ENCODE measurements at regions not wholly inside any gene's neighbourhood (a gene's known extent, or its start where the extent isn't known, plus 50 kb on each side); places are given as distances from the start of the nearest gene placed in this dataset.
"Not testable (repeated sequence)": the region's sequence is repeated elsewhere in the genome, so short reads cannot be mapped to it uniquely, and the experiment has no call there.

- DNase-seq: not testable (repeated sequence)
These were observed 105.0 kb upstream of the IKBKE start for GRCh38 chr1:206365271-206365670.

GRCh38 chr1:206366131-206366530, 104.1 kb upstream of the IKBKE start:
- DNase-seq: not testable (repeated sequence)

GRCh38 chr1:206366772-206367171, 103.5 kb upstream of the IKBKE start:
- DNase-seq: not testable (repeated sequence)

DNA sequence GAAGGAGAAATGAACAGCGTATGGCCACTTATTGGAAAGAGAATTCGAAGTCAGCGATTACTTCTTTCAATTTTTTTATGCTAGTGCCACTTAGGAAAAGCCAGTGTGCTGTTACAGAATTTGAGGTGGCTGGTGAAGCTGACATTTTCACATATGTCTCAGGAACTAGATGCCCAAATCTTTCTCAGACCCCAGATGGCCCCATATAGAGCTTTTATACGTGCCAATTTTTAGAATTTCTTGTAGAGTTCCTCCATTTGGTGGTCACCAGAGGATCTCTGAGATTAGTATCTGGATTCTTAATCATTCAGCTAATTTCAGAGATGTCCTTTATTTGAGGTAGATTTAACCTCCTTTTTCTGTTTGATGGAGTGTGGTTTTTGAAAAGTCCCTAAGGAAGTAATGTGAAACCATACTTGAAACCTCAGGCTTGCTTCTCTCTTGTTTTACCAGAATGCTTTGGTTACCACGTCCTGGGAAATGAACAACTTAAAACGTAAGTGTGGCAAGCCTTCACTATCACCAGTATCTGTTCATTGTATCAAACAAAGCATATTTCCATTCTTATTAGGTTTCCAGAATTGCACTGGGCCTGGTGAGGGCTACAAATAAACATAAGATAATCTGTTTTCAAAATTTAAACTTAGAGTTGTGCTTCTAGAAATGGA, 102.2 kb upstream of the IKBKE start:
- not testable (repeated sequence) for DNase-seq

DNA sequence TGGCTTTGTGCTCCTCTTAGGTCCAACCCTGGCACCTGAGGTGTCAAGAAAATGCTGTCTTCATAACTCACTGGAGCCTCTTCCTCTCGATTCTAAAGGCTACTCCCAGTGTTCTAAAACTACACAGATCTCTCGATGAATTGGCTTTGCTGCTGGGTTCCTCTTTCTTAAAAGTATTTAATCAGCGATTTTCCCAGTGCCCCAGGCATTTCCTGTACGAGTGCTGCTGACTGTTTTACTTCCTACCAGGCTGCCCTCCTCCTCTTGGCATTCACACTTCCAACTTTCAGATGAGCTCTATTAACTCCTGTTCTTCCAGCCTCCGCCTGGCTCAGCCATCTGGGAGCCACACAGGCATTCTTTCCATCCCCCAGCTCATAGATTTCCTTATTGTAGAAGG, 95.6 kb upstream of the IKBKE start:
- not testable (repeated sequence) for DNase-seq

DNA sequence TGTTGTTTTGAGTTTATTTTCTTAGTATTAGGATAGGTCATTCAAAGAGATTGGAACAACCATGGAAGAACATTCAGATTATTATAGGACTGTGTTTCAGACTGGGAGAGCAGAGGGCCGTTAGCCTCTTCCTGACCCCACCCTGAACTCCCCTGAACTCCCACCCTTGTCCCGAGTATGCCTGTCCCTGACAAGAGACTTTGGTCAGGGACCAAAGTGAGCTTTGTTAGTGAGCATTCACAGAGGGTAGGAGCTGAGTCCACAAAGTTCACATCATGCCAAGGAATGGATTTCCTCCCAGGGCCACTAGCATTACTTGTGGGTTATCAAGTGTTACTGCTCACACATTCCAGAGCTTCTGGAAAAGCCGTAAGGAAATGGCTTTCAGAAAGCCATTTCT, 94.7 kb upstream of the IKBKE start:
- not testable (repeated sequence) for DNase-seq

DNA sequence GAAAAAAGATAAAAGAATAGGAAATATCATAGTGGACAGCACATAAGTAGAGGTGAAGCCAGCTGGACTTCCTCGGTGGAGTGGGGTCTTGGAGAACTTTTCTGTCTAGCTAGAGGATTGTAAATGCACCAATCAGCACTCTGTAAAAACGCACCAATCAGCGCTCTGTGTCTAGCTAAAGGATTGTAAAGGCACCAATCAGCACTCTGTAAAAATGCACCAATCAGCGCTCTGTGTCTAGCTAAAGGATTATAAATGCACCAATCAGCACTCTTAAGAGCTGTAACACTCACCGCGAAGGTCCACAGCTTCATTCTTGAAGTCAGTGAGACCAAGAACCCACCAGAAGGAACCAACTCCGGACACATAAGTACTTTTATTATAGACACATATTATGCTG, 91.8 kb upstream of the IKBKE start:
- DNase-seq: not testable (repeated sequence)

GRCh38 chr1:206379245-206379644, 91.0 kb upstream of the IKBKE start:
- not testable (repeated sequence) for DNase-seq

DNA sequence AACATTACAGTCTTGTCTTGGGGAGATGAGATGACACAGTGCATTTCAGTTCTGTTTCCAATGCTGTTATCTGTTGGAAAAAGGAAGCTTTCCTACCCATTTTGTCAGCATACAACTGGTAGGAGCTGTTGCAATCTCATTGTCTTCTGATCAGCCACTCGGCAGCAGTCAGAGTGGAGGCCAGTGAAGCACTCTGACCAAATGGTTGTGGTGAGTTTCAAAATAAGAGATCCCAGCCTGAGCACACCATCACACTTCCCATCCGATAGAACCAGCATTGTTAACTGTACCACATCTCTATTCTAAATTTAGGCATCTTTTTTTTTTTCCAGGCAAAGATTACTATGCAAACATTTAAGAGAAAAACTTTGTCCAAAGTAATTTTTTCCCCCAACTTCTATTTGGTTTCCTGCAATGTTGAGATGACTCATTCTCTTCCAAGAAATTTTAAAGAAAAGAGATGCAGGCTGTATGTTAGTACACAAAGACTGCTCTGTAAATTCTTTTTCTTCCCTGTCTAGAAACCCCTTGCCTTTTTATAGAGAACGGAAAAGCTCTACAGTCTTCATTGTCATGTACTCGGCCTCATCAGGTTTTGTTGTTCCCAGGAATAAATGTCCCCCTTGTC, 90.0 kb upstream of the IKBKE start:
- DNase-seq: not testable (repeated sequence)

DNA sequence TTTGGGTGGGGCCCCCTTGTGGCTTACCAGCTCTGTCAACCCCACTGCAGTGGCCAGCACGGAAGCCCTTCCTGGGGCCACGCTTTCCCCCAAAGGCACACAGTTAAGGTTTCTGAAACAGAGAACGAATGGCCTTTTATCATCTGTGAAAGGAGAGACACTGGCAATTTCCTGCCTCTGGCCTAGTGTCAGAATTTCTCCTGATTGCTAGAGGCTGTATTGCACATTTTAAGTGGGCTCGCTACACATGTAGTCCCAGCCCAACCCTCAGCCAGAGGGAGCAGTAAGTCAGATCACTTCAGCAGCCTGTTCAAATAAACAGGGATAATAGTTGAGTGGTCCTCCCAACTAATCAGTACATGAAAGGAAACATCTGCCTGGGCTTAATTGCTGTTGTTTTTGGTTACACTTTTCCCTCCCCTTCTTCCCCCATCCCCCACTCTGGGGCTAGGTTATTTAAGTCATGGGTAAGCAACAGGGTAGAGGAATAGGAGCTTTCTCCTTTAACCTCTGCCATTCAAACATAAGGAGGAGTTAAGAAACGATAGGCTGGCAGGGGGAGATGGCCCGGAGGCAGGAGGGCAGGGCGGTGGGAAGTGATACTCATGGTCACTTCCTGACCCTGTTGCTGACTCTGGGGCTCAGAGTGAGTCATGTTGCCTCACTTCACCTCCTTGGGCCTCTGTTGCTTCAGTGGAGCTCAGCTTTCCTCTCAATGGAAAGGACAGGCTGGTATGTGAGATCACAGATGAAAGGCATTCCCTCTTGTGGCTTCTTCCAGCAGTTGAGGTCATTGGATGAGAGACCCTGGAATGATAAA, 89.3 kb upstream of the IKBKE start:
- not testable (repeated sequence) for DNase-seq

DNA sequence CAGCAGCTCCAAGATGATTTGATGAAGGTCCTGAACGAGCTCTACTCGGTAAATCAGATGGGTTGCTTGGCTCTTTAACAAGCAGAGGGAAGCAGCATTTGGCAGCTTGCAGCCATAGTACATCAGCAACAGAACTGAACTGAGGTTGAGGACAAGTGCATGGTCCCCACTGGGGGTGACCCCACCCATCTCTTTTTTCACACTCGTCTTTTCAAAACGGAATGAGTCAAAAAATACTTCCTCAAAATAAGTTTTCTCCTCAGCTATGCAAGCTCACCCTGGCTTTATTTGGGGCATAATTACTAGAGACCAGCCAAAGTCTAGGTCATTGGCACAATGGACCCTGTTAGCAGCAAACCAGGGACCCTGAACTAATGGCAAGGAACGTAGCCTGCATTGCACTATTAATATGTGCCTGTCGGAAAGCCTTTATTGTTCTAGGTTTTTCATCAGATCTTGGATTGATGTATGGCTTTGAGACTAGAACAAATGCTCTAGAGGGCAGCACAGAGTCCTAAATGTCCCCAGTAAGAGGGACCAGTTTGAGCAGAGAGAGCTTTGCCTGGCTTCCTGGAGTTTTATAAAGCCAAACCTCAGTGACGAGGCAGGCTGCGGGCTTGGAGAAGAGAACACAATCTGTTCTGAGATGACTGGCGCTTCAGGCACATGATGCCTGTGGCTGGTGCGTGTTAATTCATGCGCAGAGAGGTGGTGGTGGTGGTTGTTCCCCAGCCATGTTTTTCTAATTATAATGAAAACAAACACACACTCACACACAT, 86.1 kb upstream of the IKBKE start:
- DNase-seq: not testable (repeated sequence)

DNA sequence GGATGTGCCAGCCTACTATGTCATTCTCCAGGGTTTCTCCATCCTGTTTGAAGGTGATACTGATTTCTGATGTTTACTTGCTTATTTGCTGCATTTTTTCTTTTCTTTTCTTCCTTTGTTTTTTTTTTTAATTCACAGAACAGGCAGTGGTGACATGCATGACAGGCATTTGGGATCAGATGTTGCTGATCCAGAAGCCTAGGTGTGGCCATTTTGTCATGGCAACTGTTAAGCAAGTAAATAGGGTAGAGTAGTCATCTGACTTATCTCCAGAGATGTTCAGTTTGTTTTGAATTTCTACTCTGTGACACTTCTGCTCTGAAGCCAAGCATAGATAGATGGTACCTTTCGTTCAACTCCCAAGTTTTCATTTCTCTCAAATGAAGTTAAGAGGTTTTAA, 85.4 kb upstream of the IKBKE start:
- not testable (repeated sequence) for DNase-seq

DNA sequence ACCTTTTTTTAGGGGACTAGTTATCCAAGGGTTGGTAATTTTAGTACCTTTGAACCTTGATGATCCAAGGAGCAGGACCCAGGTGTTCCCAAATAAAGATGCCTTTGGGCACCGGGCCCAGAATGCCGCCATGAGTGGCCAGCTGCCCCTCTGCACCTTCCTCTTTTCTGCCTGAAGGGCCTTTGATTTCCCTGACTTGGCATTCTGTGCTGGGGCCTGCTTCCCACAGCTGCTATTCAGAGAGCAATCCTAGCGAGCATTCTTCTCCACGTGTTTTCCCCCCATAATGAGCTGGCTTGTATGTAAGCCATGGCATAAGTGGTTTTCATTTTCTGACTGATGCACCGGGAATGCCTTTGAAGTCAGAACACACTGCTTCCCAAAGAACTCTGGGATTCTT, 82.6 kb upstream of the IKBKE start:
- DNase-seq: not testable (repeated sequence)

DNA sequence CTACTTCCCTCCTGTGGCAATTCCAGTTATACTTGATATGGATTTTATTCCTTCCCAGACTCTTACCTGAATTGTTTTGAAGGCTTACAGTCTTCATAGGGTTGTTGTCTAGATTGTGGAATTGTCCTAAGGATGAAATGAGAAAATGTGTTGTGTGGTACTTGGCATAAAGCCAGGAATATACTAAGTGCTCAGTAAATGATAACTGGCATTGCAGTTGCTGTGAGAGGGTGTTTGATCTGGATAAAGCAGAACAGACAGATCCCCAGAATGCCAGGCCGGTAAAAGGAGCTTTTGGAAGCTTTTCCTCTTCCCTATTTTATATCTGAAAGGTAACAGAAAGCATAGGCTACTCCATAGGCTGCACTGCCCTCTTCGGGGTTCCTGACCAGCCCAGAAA, 78.4 kb upstream of the IKBKE start:
- DNase-seq: not testable (repeated sequence)

DNA sequence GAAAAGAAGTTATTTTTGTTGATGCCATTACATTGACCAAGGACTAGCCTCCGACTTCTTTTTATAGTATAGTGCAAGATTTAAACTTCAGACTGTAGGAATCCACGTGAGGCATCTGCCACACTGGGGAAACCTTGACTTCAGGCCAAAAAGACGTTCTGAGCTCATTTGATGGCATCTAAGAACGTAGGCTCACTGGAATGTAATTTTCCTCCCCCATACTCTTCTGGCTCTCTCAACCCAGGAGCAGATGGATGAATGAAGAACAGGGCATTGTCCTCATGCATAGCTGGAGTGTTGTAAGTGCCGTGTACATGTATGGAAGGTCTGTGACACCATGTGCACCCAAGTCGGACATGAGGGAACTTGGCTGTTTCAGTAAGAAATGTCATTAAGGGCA, 72.8 kb upstream of the IKBKE start:
- DNase-seq: not testable (repeated sequence)

GRCh38 chr1:206398261-206398660, 72.0 kb upstream of the IKBKE start:
- DNase-seq: not testable (repeated sequence)

- not testable (repeated sequence) for DNase-seq
These were observed 66.5 kb upstream of the IKBKE start for GRCh38 chr1:206403612-206404307.

GRCh38 chr1:206404309-206405027, 65.8 kb upstream of the IKBKE start:
- not testable (repeated sequence) for DNase-seq

DNA sequence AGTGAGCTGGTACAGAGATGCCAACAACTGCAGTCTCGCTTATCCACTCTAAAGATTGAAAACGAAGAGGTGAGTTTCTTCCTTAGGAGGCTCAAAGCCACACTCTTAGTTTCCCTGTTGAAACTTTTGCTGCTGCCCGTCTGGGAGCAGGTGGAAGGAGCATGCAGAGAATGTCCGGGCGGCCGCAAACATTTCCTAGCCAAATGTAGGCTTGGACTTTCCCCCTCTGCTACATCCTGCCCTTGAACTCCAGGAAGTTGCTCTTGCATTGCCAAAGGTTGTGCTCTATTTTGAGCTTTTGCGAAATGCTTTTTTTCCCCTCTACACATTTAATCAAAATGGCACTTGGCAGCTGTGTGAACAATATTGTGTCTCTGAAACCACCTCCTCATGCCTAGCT, 65.0 kb upstream of the IKBKE start:
- not testable (repeated sequence) for DNase-seq

DNA sequence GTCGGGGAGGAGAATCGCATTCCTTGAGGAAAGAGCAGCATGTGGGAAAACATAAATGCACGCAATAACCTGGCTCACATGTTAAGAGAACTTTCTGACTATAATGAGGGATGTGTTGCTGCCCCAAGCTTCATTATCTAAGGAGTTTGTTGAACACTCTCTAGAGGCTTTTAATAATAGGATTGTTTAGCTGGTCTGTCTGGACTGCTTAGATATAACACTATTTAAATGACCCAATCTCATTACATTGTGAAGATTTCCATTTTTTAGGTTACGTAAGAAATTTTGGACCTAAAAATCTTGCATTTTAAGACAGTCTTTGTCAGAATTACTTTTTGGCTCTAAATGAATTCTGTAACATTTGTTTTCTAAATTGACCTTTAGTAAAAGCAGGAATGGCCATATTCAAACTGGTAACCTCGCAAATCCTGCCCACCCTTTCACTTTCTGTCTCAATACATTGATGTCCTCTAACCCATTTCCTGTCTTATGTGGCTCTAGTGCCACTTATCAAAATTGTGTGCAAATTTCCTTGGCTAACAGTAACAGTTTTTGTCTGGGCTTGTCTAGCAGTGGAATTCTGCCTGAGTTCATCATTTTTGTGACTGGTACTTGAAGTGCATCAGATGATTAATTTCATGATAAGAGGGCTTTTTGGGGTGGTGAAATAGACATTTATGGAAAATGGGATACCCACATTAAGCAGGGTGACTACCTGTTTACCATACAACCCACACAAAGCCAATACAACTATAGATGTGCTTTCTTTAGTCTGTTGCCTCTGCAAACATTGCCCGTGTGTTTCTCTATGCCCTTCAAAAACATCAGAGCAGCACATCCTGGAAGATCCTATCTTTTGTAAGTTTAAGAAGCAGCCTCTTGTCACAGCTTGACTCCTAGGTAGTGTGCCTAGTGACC, 61.6 kb upstream of the IKBKE start:
- DNase-seq: not testable (repeated sequence)
